Endothelial cell (in vitro differentiated cells): ENCODE measurements at regions not wholly inside any gene's neighbourhood (a gene's known extent, or its start where the extent isn't known, plus 50 kb on each side); places are given as distances from the start of the nearest gene placed in this dataset.
A peak's percentile ranks its signal among the peaks of the same experiment; 100 is the strongest.
"Not testable (repeated sequence)": the region's sequence is repeated elsewhere in the genome, so short reads cannot be mapped to it uniquely, and the experiment has no call there.

Source experiments
- DNase-seq: peaks from one replicate; pipeline ENCODE4 v3.0.0; 2021; ENCODE audit warnings: low spot score
- H3K27ac Mint-ChIP-seq: one replicate; pipeline ENCODE4 v1.8.0; 2021; ENCODE audit warnings: mixed read lengths, inconsistent platforms; ENCODE audit not compliant: unreplicated experiment
- H3K27me3 Mint-ChIP-seq: one replicate; pipeline ENCODE4 v1.8.0; 2021; ENCODE audit warnings: mild to moderate bottlenecking, moderate library complexity, mixed read lengths, inconsistent platforms; ENCODE audit not compliant: unreplicated experiment
- H3K36me3 Mint-ChIP-seq: one replicate; pipeline ENCODE4 v1.8.0; 2021; ENCODE audit warnings: mild to moderate bottlenecking, low read depth, mixed read lengths, inconsistent platforms; ENCODE audit not compliant: unreplicated experiment
- H3K4me1 Mint-ChIP-seq: one replicate; pipeline ENCODE4 v1.8.0; 2021; ENCODE audit warnings: mild to moderate bottlenecking, mixed read lengths, inconsistent platforms; ENCODE audit not compliant: unreplicated experiment
- H3K4me3 Mint-ChIP-seq: one replicate; pipeline ENCODE4 v1.8.0; 2021; ENCODE audit warnings: mild to moderate bottlenecking, mixed read lengths, inconsistent platforms; ENCODE audit not compliant: unreplicated experiment
- H3K9me3 Mint-ChIP-seq: one replicate; pipeline ENCODE4 v1.8.0; 2021; ENCODE audit warnings: mixed read lengths, inconsistent platforms; ENCODE audit not compliant: unreplicated experiment

- H3K4me1 Mint-ChIP-seq, H3K27ac Mint-ChIP-seq, H3K9me3 Mint-ChIP-seq, DNase-seq, H3K27me3 Mint-ChIP-seq, H3K4me3 Mint-ChIP-seq, H3K36me3 Mint-ChIP-seq: not testable (repeated sequence)
Observed at GRCh38 chr2:111320965-111321364, 200.3 kb downstream of the BCL2L11 start.

- not testable (repeated sequence) for DNase-seq, H3K4me1 Mint-ChIP-seq, H3K9me3 Mint-ChIP-seq, H3K4me3 Mint-ChIP-seq, H3K27me3 Mint-ChIP-seq, H3K36me3 Mint-ChIP-seq, H3K27ac Mint-ChIP-seq
Observed at GRCh38 chr2:111323384-111323783, 202.7 kb downstream of the BCL2L11 start.

DNA sequence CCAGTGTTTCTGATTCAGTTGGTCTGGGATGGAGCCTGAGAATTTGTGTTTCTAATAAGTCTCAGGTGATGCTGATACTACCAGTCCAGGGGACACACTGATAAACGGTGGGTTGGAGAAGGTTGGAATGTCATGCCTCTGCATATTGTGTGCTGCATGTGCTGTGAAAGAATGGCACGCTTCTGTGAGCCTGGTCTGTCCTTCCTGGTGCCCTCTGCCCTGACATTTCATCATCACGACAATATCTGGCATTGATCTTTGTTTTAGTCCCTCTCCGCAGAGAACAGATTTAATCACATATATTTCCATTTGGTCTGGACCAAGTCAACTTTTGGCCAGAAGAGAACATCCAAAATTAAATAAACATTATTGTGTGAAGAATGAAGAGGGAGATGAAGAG, 207.0 kb downstream of the BCL2L11 start:
- not testable (repeated sequence) for H3K27ac Mint-ChIP-seq, H3K4me1 Mint-ChIP-seq, DNase-seq, H3K4me3 Mint-ChIP-seq, H3K27me3 Mint-ChIP-seq, H3K9me3 Mint-ChIP-seq, H3K36me3 Mint-ChIP-seq

GRCh38 chr2:111329309-111329708, 208.6 kb downstream of the BCL2L11 start:
- H3K4me1 Mint-ChIP-seq, DNase-seq, H3K36me3 Mint-ChIP-seq, H3K4me3 Mint-ChIP-seq, H3K27ac Mint-ChIP-seq, H3K9me3 Mint-ChIP-seq, H3K27me3 Mint-ChIP-seq: not testable (repeated sequence)

DNA sequence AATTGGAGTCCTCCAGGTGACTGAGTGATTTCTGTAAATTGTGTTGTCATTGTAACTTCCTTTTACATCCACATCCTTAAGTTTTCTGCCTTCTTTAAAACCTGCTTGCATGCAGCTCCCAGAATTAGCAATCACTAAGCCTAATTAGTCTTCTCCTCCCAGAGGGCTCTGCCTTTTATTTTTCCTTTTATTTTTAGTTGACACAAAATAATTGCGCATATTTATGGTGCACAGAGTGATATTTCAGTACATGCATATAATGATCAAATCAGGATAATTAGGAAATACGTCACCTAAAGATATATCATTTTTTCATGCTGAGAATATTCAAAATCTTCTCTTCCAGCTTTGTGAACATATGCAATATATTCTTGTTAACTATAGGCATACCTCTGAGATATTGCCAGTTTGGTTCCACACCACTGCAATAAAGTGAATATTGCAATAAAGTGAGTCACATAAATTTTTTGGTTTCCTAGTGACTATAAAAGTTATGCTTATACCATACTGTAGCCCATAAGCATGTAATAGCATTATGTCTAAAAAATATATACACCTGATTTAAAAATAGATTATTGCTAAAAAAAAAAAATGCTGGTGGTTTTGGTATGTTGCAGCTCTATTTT, 210.5 kb downstream of the BCL2L11 start:
- not testable (repeated sequence) for DNase-seq, H3K9me3 Mint-ChIP-seq, H3K4me1 Mint-ChIP-seq, H3K36me3 Mint-ChIP-seq, H3K4me3 Mint-ChIP-seq, H3K27me3 Mint-ChIP-seq, H3K27ac Mint-ChIP-seq

DNA sequence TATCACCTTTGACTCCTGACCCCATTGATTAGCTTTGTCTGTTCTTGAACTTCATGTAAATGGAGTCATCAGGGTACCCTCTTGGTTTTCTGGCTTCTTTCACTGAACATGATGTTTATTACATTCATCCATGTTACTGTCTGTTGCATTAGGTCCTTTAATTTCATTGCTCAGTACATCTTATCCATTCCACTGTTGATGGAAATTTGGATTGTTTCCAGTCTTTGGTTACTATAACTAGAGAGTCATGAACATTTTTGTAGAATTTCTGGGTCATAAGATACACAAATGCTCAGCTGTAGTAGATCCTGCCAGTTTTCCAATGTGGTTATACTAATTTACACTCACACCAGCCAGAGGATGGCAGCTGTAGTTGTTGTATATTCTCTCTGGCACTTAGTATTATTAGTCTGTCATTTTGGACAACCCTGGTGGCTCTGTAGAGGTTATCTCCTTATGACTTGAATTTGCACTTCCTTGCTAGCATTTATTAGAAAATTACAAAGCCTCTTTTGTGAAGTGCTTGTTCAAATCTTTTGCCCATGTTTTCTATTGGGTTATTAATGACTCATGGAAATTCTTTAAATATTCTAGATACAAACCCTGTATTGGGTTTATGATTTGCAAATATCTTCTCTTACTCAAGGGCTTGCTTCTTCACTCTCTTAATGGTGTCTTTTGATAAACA, 214.7 kb downstream of the BCL2L11 start:
- H3K27ac Mint-ChIP-seq, H3K27me3 Mint-ChIP-seq, H3K4me1 Mint-ChIP-seq, H3K4me3 Mint-ChIP-seq, H3K9me3 Mint-ChIP-seq, H3K36me3 Mint-ChIP-seq, DNase-seq: not testable (repeated sequence)

DNA sequence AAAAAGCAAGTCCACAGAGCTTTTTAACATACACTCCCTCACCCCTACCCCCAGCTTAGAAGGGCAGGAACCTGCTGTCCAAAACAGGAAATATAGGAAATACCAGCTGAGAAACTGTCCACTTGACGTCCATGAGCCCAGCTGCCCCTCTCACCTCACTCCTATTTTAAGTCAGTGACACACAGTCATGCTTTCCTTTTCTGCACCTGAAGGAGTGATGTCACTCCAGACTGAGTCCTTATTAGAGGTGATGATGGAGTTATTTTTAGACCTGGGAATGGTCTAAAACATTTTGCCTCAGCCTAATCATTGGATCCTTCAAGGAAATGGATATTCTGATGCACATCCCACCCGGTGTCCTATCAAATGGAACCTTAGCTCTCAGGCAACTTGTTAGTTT, 217.8 kb downstream of the BCL2L11 start:
- H3K27me3 Mint-ChIP-seq, H3K4me1 Mint-ChIP-seq, DNase-seq, H3K27ac Mint-ChIP-seq, H3K9me3 Mint-ChIP-seq, H3K36me3 Mint-ChIP-seq, H3K4me3 Mint-ChIP-seq: not testable (repeated sequence)

GRCh38 chr2:111339476-111339875, 218.8 kb downstream of the BCL2L11 start:
- H3K4me1 Mint-ChIP-seq = not testable (repeated sequence)

GRCh38 chr2:111344590-111344989, 223.9 kb downstream of the BCL2L11 start:
- DNase-seq, H3K27me3 Mint-ChIP-seq, H3K4me1 Mint-ChIP-seq, H3K9me3 Mint-ChIP-seq, H3K27ac Mint-ChIP-seq, H3K36me3 Mint-ChIP-seq, H3K4me3 Mint-ChIP-seq: not testable (repeated sequence)

More at GRCh38 chr2:111339476-111339875, 218.8 kb downstream of the BCL2L11 start:
- H3K27me3 Mint-ChIP-seq, H3K27ac Mint-ChIP-seq, H3K4me3 Mint-ChIP-seq, DNase-seq, H3K9me3 Mint-ChIP-seq, H3K36me3 Mint-ChIP-seq: not testable (repeated sequence)

DNA sequence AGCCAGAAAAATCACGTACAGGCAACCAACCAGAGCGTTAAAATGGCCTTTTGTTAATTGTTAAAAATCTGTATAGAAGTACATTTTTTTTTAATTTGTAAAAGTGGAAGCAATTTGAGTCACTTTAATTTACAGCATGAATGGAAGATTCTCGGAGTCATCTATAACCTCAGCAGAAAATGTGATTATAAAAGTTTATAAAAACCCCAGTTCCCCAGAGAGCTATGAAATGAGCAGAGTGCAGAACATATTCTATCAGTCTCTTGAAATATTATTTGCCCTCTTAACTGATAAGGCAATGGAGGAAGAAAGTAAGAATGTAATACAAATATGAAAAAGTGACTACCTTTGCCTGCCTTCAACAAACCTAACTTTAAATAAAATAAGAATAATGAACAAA, 224.7 kb downstream of the BCL2L11 start:
- not testable (repeated sequence) for H3K4me3 Mint-ChIP-seq, H3K36me3 Mint-ChIP-seq, DNase-seq, H3K27ac Mint-ChIP-seq, H3K9me3 Mint-ChIP-seq, H3K27me3 Mint-ChIP-seq, H3K4me1 Mint-ChIP-seq

DNA sequence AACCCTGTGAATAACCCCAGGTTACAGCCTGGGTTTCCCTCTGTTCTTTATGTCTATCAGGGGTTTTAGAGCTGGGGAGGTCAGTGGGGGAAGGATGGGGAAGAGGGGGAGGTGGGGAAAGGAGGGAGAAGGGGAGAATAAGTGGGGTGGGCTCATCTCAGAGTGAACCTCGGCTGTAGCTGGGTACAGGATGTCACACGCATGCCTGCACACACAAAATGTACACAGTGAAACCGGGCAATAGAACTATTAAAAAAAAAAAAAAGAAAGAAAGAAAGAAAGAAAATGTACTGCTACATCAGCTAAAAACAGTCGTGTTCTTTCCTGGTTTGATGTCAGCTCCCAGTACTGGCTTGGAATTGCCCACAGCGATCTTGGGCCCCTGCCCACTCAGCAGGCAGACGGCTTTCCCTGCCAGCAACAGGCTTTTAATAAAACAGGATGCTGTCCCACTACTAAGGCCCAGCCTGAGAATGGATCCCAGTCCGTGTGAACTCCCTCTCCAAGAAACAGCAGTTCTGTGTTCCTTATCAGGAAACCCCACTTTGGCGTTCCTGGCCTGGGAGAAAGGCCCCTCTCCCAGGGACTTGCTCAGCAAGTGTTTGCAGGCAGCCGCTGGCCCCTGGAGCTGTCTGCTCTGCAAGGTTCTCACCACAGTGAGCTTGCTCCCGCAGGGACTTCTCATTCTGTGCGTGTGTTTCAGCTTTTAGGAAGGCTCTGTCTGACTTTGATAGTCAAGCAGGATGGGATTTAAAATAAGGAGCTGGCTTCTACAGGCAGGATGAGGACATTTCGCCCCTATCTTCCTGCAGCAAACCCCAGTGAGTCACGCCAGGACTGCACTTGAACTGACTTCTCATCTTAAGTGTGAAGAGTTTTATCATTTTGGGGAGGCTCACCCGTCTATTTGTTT, 225.6 kb downstream of the BCL2L11 start:
- H3K36me3 Mint-ChIP-seq, H3K4me3 Mint-ChIP-seq, H3K9me3 Mint-ChIP-seq, H3K27me3 Mint-ChIP-seq, H3K27ac Mint-ChIP-seq, H3K4me1 Mint-ChIP-seq: not testable (repeated sequence)
- DNase-seq = peak; percentile 11

- H3K27ac Mint-ChIP-seq, H3K9me3 Mint-ChIP-seq, H3K4me1 Mint-ChIP-seq, H3K36me3 Mint-ChIP-seq, DNase-seq, H3K27me3 Mint-ChIP-seq, H3K4me3 Mint-ChIP-seq: not testable (repeated sequence)
Observed at GRCh38 chr2:111347695-111348094, 227.0 kb downstream of the BCL2L11 start.
